ENCODE measurements at regions not wholly inside any gene's neighbourhood (a gene's known extent, or its start where the extent isn't known, plus 50 kb on each side); places are given as distances from the start of the nearest gene placed in this dataset.
"Not testable (repeated sequence)": the region's sequence is repeated elsewhere in the genome, so short reads cannot be mapped to it uniquely, and the experiment has no call there.

GRCh38 chr4:187883049-187883448 is 112.5 kb upstream of the ZFP42 start:
- no peak for DNase-seq

DNA sequence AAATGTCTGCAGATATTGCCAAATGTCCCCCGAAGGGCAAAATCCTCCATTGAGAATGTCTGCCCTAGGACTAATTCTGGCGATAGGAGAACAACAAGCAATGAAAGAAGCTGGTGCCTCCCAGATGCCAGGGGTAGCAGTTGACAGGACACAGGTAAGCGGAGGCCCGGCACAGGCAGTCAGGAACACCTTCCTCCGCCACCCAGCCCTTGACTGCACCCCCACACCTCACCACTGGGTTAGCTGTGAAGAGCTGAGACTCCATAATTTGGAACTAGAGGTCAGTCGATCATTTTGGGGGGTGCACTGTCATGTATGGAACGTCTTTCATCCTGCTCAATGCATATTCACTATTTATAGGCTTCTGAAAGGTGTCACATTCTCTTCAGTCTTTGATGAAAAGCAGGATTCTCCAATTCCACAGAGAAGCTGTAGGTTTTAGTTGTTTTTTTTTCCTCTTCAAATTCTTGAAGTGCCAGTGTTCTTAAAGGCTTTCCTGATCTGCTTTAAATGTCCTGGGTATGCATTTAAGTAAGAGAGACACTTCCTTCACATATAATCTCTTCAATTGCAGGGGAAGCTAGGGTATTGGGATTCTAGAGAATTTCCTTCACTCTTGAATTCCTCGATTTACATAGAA is 111.6 kb upstream of the ZFP42 start:
- no peak for DNase-seq

DNA sequence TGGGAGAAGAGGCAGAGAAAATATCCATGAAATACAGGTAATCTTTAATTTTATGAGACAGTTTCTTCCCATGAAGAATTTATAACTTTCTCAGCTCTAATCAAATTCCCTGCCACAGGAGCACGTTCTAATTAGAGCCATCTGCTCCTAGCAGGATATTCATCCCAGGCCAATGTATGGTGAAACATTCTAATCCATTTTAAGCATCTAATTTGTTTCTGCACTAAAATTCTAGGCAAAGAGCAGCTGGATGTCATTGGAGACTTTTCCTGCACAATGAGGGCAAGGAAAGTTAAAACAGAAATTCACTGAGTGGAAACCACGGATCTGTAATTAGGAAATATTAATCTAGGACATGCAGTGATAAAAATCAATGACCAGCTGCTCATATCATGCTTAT is 107.7 kb upstream of the ZFP42 start:
- no peak for DNase-seq

DNA sequence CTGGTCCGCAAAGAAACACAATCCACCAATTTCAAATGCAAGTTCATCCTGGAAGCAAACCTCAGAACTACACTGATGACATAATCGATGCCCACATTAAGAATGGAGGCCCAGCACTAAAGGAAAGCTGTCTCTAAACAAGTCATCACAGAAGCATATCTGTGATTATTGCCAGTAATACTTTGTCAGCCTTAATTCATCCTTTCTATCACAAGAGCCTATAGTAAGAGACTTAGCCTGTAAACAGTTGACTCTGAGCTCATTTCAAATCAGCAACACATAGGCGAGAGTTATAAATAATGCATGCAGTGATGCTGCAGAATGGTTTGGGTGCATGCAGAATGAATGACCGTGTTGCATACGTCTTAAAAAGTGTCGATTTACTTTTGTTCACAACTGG is 105.9 kb upstream of the ZFP42 start:
- no peak for DNase-seq

- DNase-seq: no peak
Observed at GRCh38 chr4:187893418-187893817, 102.2 kb upstream of the ZFP42 start.

DNA sequence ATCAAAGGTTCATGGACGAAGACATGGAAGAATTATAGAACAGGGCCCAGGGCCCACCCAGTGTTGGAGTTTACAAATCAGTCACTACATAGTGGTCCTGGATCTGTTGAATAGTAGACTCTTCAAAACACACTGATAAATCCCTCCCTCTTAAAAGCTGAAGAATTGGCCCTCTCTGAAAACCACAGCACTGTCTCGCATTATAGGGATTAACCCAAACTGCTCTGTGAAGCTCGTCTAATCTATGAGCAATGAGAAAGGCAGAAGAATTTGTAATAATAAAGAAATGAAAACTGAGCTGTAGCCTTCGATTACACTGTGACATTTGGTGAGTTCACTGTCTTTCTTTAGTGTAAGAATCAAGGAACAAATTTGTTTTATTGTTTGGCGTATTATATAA is 92.5 kb upstream of the ZFP42 start:
- DNase-seq: no peak

- no peak for DNase-seq
Observed at GRCh38 chr4:187903700-187904099, 91.9 kb upstream of the ZFP42 start.

DNA sequence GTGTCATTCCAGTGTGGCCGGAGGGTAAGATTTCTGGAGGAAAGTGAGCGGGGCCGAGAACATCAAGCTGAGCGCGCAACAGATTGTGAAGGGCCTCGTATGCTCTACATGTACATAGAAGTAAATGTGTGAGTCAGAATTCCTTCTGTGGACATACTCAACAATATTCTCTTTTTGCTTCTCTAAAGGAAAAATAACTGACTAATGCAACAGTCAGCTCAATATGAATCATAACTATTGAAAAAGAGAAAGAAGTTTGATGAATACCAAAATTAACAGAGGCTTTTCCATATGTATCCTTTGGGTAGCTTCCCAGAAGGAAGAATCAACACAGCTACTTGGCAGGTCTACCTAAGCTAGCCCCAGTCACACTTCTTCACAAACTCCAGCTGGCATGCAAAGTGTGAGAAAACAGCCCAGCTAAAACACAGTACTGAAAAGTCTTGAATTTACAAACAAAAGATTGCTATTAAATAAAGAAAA is 87.5 kb upstream of the ZFP42 start:
- peak in 14 of 58 donors; percentile 0 to 61 (median 6) for DNase-seq

DNA sequence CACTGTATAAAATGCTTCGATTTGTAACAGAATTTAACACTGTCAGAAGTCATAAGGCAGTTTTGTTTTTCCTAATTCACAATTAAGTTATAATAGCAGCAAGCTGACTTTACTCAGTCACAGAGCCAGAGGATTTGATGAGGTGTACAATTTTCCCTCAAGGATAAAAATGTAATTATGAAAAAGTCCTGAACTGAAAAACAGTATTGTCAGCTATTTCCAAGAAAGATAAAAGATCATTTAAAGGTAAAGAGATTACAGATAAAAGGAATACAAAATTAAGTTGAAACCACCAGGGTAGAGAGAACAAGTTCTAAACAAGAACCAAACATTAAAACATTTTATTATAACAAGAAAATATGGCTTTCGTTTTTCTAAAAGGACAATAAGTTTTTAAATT is 86.8 kb upstream of the ZFP42 start:
- DNase-seq: no peak

DNA sequence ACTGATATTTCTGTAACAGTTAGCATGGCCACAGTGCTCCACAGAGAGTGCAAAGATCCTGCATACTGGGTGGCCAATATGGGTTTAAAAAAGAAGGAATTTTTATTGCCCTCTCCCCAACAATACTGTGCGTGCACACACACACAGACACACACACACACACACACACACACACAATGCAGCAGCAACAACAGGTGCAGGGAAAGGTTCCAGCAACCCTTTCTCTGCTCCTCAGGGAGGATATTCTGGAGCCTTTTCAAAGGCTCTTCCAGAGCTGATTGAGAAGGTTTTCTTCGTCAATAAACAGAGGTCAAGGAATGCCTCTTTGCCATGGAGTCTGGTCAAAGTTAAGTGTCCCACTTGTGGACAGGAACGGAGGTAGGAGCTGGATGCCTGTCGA is 84.8 kb upstream of the ZFP42 start:
- no peak for DNase-seq

- not testable (repeated sequence) for DNase-seq
Observed at GRCh38 chr4:187915406-187915805, 80.2 kb upstream of the ZFP42 start.

GRCh38 chr4:187919966-187920365 is 75.6 kb upstream of the ZFP42 start:
- DNase-seq: no peak

GRCh38 chr4:187921946-187922623 is 73.5 kb upstream of the ZFP42 start:
- DNase-seq: no peak

GRCh38 chr4:187929024-187929423 is 66.5 kb upstream of the ZFP42 start:
- no peak for DNase-seq

GRCh38 chr4:187934766-187935165 is 60.8 kb upstream of the ZFP42 start:
- no peak for DNase-seq

DNA sequence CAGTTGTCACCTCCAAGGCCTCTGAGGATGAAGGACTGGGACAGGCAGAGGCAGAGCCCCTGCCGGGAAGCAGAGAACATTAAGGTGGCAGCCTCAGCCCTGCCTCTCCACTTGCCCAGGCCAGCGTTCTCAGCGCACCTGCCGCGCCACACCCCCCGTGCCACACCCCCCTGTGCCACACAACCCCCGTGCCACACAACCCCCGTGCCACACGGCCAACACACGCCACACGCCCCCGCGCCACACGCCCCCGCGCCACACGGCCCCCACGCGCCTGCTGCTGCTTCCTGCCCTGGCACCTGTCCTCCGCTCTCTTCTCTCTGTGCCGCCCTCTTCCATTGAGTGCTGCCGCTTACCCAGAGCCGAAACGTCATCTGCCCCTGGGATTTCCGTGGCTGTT is 58.0 kb upstream of the ZFP42 start:
- DNase-seq: no peak

DNA sequence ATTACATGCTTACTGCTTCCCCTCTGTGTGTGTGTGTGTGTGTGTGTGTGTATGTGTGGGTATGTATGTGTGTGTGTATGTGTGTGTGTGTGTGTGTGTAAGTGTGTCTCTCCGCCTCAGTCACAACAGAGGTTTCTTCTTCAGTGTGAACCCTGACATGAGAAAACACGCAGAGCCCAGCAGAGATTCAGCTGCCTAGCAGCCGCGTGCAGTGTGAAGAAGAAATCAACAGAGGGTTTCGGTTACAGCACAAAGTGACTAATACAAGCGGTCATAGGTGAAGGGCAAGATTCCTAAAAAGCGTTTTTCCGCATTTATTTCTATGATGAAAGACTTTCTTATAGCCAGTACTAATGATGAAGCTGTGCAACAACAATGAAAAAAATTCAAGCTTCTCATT is 55.3 kb upstream of the ZFP42 start:
- no peak for DNase-seq

DNA sequence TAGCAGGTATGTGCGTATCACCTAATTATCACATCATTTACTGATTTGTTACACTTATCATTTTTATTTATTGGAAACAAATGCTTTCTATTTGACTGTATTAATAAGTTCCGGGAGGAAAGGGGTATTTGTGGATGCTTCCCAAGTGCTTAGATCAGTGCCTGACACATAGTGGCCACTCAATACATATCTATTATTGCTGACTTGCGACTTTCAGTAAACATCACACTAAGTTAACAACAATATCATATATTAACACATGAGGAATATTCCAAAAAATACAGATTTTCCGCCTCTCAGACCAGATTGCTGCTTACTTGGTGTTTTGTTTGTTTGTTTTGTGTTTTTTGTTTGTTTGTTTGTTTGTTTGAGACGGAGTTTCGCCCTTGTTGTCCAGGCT is 52.6 kb upstream of the ZFP42 start:
- DNase-seq: no peak

DNA sequence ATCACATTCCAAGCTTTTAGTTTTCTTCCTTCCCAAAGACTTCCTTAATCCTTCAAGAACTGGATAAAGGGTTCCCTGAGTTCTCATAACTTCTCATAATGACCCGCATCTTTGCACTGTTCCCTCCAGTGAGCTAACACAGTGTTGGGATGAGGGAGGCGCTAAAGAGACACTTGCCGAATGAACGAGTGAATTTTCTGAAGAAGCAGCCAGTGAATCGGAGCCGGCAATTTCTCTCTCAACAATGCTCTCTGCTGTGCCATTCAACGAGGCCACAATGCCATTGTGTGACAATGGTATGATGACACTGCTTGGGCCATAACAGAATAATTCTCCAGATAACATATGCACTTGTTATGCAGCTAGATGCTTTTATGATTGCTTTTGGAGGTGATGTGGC is 51.4 kb upstream of the ZFP42 start:
- peak in 11 of 58 donors; percentile 2 to 40 (median 14) for DNase-seq

Measured in anterior cingulate cortex (tissue), 58 donors.